ENCODE measurements at regions not wholly inside any gene's neighbourhood (a gene's known extent, or its start where the extent isn't known, plus 50 kb on each side); places are given as distances from the start of the nearest gene placed in this dataset.
"Not testable (repeated sequence)": the region's sequence is repeated elsewhere in the genome, so short reads cannot be mapped to it uniquely, and the experiment has no call there.

DNA sequence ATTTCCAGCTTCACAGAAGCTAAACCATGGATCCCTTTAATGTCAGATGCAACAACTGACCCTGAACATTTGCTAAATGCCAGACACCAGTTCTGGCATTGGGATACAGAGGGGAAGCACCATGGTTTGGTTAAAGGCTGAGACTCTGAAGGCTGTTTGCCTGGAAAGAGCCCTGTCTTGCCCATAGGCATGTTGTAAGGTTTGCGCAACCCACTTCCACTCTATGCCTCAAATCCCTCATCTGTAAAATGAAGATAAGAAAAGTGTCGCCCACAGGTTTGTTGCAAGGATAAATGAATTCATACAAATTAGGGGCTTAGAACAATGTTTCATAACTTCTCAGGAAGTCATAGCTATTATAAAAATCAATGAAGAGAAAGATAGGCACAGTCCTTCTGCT is 380.9 kb upstream of the GYPC start:
- no peak overlapping the region for H3K4me3 ChIP-seq (ENCODE audit: low read depth, low read length)
- TF ChIP-seq POLR2A (IDR thresholded peaks at IDR 0.05; ENCODE audit: extremely low read depth, insufficient read length) (no peak), MYC (IDR thresholded peaks at IDR 0.05; ENCODE audit: low read depth, low read length) (no peak)
- TF ChIP-seq, protein P1, sequence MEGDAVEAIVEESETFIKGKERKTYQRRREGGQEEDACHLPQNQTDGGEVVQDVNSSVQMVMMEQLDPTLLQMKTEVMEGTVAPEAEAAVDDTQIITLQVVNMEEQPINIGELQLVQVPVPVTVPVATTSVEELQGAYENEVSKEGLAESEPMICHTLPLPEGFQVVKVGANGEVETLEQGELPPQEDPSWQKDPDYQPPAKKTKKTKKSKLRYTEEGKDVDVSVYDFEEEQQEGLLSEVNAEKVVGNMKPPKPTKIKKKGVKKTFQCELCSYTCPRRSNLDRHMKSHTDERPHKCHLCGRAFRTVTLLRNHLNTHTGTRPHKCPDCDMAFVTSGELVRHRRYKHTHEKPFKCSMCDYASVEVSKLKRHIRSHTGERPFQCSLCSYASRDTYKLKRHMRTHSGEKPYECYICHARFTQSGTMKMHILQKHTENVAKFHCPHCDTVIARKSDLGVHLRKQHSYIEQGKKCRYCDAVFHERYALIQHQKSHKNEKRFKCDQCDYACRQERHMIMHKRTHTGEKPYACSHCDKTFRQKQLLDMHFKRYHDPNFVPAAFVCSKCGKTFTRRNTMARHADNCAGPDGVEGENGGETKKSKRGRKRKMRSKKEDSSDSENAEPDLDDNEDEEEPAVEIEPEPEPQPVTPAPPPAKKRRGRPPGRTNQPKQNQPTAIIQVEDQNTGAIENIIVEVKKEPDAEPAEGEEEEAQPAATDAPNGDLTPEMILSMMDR (IDR thresholded peaks at IDR 0.05; ENCODE audit: low read depth, low read length), result no peak
- TF ChIP-seq, protein P2, sequence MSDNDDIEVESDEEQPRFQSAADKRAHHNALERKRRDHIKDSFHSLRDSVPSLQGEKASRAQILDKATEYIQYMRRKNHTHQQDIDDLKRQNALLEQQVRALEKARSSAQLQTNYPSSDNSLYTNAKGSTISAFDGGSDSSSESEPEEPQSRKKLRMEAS (IDR thresholded peaks at IDR 0.05; ENCODE audit: low read depth, low read length), result no peak
- peak; percentile 72 for DNase-seq (ENCODE audit: low read depth)

GRCh38 chr2:126276268-126276667 is 379.7 kb upstream of the GYPC start:
- DNase-seq (ENCODE audit: low read depth); H3K4me3 ChIP-seq (ENCODE audit: low read depth, low read length): not testable (repeated sequence)

- no peak for TF ChIP-seq POLR2A (IDR thresholded peaks at IDR 0.05; ENCODE audit: extremely low read depth, insufficient read length)
- TF ChIP-seq, protein P2 (IDR thresholded peaks at IDR 0.05; ENCODE audit: low read depth, low read length), result no peak
- TF ChIP-seq, protein P1 (IDR thresholded peaks at IDR 0.05; ENCODE audit: low read depth, low read length), result no peak
- TF ChIP-seq MYC (IDR thresholded peaks at IDR 0.05; ENCODE audit: low read depth, low read length), result no peak
- no peak overlapping the region for H3K4me3 ChIP-seq (ENCODE audit: low read depth, low read length)
Observed at GRCh38 chr2:126288362-126288761, 367.6 kb upstream of the GYPC start.

GRCh38 chr2:126293962-126294361 is 362.0 kb upstream of the GYPC start:
- not testable (repeated sequence) for DNase-seq (ENCODE audit: low read depth); H3K4me3 ChIP-seq (ENCODE audit: low read depth, low read length)

More at GRCh38 chr2:126288362-126288761, 367.6 kb upstream of the GYPC start:
- no peak for DNase-seq (ENCODE audit: low read depth)

GRCh38 chr2:126299469-126299976 is 356.4 kb upstream of the GYPC start:
- TF ChIP-seq, protein P2 (IDR thresholded peaks at IDR 0.05; ENCODE audit: low read depth, low read length), result no peak
- TF ChIP-seq POLR2A (IDR thresholded peaks at IDR 0.05; ENCODE audit: extremely low read depth, insufficient read length) (no peak), MYC (IDR thresholded peaks at IDR 0.05; ENCODE audit: low read depth, low read length) (no peak)
- TF ChIP-seq, protein P1 (IDR thresholded peaks at IDR 0.05; ENCODE audit: low read depth, low read length), result no peak
- no peak for DNase-seq (ENCODE audit: low read depth)
- no peak overlapping the region for H3K4me3 ChIP-seq (ENCODE audit: low read depth, low read length)

- TF ChIP-seq MYC (IDR thresholded peaks at IDR 0.05; ENCODE audit: low read depth, low read length) (no peak), POLR2A (IDR thresholded peaks at IDR 0.05; ENCODE audit: extremely low read depth, insufficient read length) (no peak)
- TF ChIP-seq, protein P1 (IDR thresholded peaks at IDR 0.05; ENCODE audit: low read depth, low read length), result no peak
- TF ChIP-seq, protein P2 (IDR thresholded peaks at IDR 0.05; ENCODE audit: low read depth, low read length), result no peak
- no peak for DNase-seq (ENCODE audit: low read depth)
- no peak overlapping the region for H3K4me3 ChIP-seq (ENCODE audit: low read depth, low read length)
Observed at GRCh38 chr2:126300348-126300747, 355.6 kb upstream of the GYPC start.

- no peak overlapping the region for H3K4me3 ChIP-seq (ENCODE audit: low read depth, low read length)
- no peak for DNase-seq (ENCODE audit: low read depth)
- no peak for TF ChIP-seq POLR2A (IDR thresholded peaks at IDR 0.05; ENCODE audit: extremely low read depth, insufficient read length)
- TF ChIP-seq, protein P2 (IDR thresholded peaks at IDR 0.05; ENCODE audit: low read depth, low read length), result no peak
- TF ChIP-seq, protein P1 (IDR thresholded peaks at IDR 0.05; ENCODE audit: low read depth, low read length), result no peak
- TF ChIP-seq MYC (IDR thresholded peaks at IDR 0.05; ENCODE audit: low read depth, low read length), result no peak
Observed at GRCh38 chr2:126302043-126302442, 353.9 kb upstream of the GYPC start.

Measured in NB4 (cell line).